Panc1 (cell line): ENCODE measurements at regions not wholly inside any gene's neighbourhood (a gene's known extent, or its start where the extent isn't known, plus 50 kb on each side); places are given as distances from the start of the nearest gene placed in this dataset.
A peak's percentile ranks its signal among the peaks of the same experiment; 100 is the strongest.

Experiments used
- ATAC-seq: fragments of 200-7000 bp; cut with Tn5 transposase; 2 replicates; pipeline ENCODE4 v1.9.1; 2020; ENCODE audit warnings: mild to moderate bottlenecking, moderate library complexity
- BruUV-seq: library from RNA; stranded (reverse); fragments of 400-500 nt; replicated peaks from 2 replicates; lab custom pipeline; 2021; lab: Mats Ljungman, UMichigan
- CTCF ChIA-PET: fragments of 300-600 bp; sonication (Branson Sonifier 250); formaldehyde crosslinking; loops from one replicate; lab custom pipeline; 2022; ENCODE audit warnings: antibody characterized with exemption; lab: Charles Lee
- POLR2A ChIA-PET: fragments of 300-600 bp; sonication (Branson Sonifier 250); formaldehyde crosslinking; loops from one replicate; lab custom pipeline; 2022; ENCODE audit warnings: antibody characterized with exemption; lab: Charles Lee
- DNase-seq: peaks from one replicate; pipeline ENCODE4 v3.0.0-alpha.2; 2010; ENCODE audit warnings: low read depth, low spot score
- H3K27ac ChIP-seq: 2 replicates; pipeline ENCODE4 v1.5.1; 2011; ENCODE audit warnings: mild to moderate bottlenecking, low read length, inconsistent platforms
- H3K27me3 ChIP-seq: fragments of 200-500 bp; sonication (Bioruptor generic); 2 replicates; pipeline ENCODE4 v1.6.0; 2014; ENCODE audit warnings: low read length, inconsistent platforms; ENCODE audit not compliant: control insufficient read depth, insufficient read depth
- H3K36me3 ChIP-seq: fragments of 200-500 bp; sonication (Bioruptor generic); 2 replicates; pipeline ENCODE4 v1.5.1; 2014; ENCODE audit warnings: inconsistent platforms, mild to moderate bottlenecking, low read length, moderate library complexity; ENCODE audit not compliant: control insufficient read depth, insufficient read depth
- H3K4me1 ChIP-seq: 2 replicates; pipeline ENCODE4 v1.5.1; 2011; ENCODE audit warnings: inconsistent platforms, mild to moderate bottlenecking, low read length, moderate library complexity; ENCODE audit not compliant: control insufficient read depth, insufficient read depth
- H3K4me3 ChIP-seq, 2 experiments: 2 replicates each; pipeline ENCODE4 v1.5.1; 2011 to 2012; ENCODE audit warnings: low read depth in 2 of 2, low read length in 2 of 2, mild to moderate bottlenecking in 2 of 2, inconsistent platforms in 1 of 2, moderate library complexity in 1 of 2
- H3K9me3 ChIP-seq: fragments of 200-500 bp; sonication (Bioruptor generic); 2 replicates; pipeline ENCODE4 v1.5.1; 2014; ENCODE audit warnings: low read depth, mild to moderate bottlenecking, inconsistent platforms, low read length, moderate library complexity; ENCODE audit not compliant: control insufficient read depth, insufficient read depth
- POLR2AphosphoS5 ChIP-seq: IDR thresholded peaks from 2 replicates; pipeline ENCODE4 v1.6.1; 2012; ENCODE audit warnings: mild to moderate bottlenecking, low read depth, low read length, moderate library complexity
- SIN3A ChIP-seq: IDR thresholded peaks from 2 replicates; pipeline ENCODE4 v1.6.1; 2012; ENCODE audit warnings: low read depth, mild to moderate bottlenecking, low read length, moderate library complexity, borderline replicate concordance; ENCODE audit not compliant: insufficient read depth
- TCF7L2 ChIP-seq: IDR thresholded peaks from 2 replicates; pipeline ENCODE4 v1.6.1; 2011; ENCODE audit warnings: mild to moderate bottlenecking, low read depth, low read length, inconsistent platforms
- in situ Hi-C: cut with HindIII; loops from 2 replicates; pipeline ENCODE4 v1.10.0; 2016; ENCODE audit warnings: low sequenced_read_pairs, low pct_unique_long_range_greater_than_20kb
- intact Hi-C: fragments of 100-400 bp; cut with micrococcal nuclease; formaldehyde crosslinking; loops from one replicate; pipeline ENCODE4 v1.10.0; 2022; ENCODE audit not compliant: unreplicated experiment
- TF ChIP-seq, protein P1 (sequence below), 2 experiments: IDR thresholded peaks; 2 replicates each; pipeline ENCODE4 v1.6.1; 2011 to 2012; ENCODE audit warnings: low read depth in 2 of 2, control low read depth in 1 of 2, low read length in 1 of 2, mild to moderate bottlenecking in 1 of 2, moderate library complexity in 1 of 2; ENCODE audit not compliant: insufficient read depth in 1 of 2
- TF ChIP-seq, protein P2 (sequence below): fragments of 450-650 bp; IDR thresholded peaks from 2 replicates; pipeline ENCODE4 v1.5.1; 2017; ENCODE audit warnings: mild to moderate bottlenecking

DNA sequence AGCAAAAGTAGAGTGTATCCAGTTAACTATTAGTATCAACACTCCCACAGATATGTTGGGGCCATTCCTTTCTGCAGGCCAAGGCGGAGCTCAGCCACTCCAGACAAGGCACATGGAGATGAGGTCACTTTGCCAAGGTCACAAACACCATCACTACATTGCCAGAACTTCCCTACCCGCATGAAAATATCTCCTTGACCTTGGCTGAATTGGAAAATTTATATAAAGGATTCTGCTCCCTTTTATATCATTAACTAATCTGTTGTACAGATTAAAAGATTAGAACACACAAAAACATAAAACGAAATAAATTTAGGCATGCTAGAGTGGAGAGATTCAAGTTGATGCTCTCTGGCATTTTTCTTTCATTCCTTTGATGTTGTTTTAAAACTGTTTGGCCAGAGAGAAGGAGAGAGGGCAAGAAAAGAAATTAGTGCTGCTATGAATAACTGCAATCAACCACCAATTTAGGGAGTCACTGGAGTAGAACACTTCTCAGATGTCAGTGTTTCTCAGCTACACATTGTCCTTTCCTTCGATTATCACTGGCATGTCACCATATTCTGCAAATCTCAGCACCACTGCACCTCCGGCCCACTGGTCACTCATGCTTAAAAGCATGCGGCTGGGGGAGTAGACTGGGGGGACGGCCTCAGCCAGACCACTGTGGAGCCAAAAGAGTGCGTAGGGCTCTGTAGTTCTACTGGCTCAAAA is 78.7 kb upstream of the ATP1B1 start:
- Histone ChIP-seq H3K9me3 (no peaks in the 10 kb centered on the region), H3K27me3 (no peaks in the 10 kb centered on the region), H3K27ac (no peak overlapping the region), H3K4me1 (no peaks in the 10 kb centered on the region; the same call in 1 of the 2 replicates), H3K4me3 (no peak overlapping the region), H3K36me3 (no peaks in the 10 kb centered on the region)
- intact Hi-C loops (no loop called here), in situ Hi-C loops (no loop called here)
- DNase-seq (no peak), ATAC-seq (peak; percentile 45; the same call in 1 of the 2 replicates)
- ChIA-PET CTCF (no interaction called here), POLR2A (no interaction called here)
- BruUV-seq, result no TSS peak
- TF ChIP-seq, protein P1, sequence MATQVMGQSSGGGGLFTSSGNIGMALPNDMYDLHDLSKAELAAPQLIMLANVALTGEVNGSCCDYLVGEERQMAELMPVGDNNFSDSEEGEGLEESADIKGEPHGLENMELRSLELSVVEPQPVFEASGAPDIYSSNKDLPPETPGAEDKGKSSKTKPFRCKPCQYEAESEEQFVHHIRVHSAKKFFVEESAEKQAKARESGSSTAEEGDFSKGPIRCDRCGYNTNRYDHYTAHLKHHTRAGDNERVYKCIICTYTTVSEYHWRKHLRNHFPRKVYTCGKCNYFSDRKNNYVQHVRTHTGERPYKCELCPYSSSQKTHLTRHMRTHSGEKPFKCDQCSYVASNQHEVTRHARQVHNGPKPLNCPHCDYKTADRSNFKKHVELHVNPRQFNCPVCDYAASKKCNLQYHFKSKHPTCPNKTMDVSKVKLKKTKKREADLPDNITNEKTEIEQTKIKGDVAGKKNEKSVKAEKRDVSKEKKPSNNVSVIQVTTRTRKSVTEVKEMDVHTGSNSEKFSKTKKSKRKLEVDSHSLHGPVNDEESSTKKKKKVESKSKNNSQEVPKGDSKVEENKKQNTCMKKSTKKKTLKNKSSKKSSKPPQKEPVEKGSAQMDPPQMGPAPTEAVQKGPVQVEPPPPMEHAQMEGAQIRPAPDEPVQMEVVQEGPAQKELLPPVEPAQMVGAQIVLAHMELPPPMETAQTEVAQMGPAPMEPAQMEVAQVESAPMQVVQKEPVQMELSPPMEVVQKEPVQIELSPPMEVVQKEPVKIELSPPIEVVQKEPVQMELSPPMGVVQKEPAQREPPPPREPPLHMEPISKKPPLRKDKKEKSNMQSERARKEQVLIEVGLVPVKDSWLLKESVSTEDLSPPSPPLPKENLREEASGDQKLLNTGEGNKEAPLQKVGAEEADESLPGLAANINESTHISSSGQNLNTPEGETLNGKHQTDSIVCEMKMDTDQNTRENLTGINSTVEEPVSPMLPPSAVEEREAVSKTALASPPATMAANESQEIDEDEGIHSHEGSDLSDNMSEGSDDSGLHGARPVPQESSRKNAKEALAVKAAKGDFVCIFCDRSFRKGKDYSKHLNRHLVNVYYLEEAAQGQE (IDR thresholded peaks at IDR 0.05; ENCODE audit: insufficient read depth in 1 of 2, low read depth in 2 of 2, low read length in 1 of 2), result no peak
- TF ChIP-seq SIN3A, result no peak
- TF ChIP-seq, protein P2, sequence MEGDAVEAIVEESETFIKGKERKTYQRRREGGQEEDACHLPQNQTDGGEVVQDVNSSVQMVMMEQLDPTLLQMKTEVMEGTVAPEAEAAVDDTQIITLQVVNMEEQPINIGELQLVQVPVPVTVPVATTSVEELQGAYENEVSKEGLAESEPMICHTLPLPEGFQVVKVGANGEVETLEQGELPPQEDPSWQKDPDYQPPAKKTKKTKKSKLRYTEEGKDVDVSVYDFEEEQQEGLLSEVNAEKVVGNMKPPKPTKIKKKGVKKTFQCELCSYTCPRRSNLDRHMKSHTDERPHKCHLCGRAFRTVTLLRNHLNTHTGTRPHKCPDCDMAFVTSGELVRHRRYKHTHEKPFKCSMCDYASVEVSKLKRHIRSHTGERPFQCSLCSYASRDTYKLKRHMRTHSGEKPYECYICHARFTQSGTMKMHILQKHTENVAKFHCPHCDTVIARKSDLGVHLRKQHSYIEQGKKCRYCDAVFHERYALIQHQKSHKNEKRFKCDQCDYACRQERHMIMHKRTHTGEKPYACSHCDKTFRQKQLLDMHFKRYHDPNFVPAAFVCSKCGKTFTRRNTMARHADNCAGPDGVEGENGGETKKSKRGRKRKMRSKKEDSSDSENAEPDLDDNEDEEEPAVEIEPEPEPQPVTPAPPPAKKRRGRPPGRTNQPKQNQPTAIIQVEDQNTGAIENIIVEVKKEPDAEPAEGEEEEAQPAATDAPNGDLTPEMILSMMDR, result no peak
- TF ChIP-seq TCF7L2, result no peak
- no peak for TF ChIP-seq POLR2AphosphoS5

DNA sequence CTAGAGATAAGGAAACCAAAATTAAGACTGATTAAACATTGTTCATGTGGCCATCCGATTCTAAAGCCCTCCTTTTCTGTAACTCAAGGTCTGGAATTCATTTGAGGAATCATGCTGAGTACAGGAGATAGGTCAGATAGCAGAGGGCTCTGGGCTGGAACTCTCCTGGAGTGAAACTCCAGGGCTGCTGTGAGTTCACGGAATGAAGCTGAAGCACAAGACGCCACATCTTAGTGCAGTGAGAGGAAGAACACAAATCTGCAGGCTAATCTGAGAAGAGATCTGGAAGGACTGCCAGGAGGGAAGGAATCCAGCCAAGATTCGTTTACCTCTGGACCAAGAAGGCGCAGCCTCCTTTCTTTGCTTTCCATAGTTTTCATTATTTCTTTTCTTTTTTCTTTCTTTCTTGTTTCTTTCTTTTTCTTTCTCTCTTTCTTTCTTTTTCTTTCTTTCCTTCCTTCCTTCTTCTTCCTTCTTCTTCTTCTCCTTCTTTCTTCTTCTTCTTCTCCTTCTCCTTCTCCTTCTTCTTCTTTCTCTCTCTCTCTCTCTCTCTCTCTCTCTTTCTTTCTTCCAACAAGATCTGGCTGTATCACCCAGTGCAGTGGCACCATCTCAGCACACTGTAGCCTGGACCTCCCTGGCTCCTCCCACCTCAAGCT is 74.8 kb upstream of the ATP1B1 start:
- 0 out of 2 replicates have a peak, but pooled peaks cover 3% of the 10 kb centered on the region for H3K9me3 ChIP-seq
- H3K4me1 ChIP-seq, result no peaks in the 10 kb centered on the region; the same call in 1 of the 2 replicates
- no TSS peak for BruUV-seq
- no peaks in the 10 kb centered on the region for H3K27me3 ChIP-seq
- CTCF ChIA-PET, result no interaction called here
- H3K27ac ChIP-seq, result no peak overlapping the region
- H3K4me3 ChIP-seq, result no peak overlapping the region
- DNase-seq (no peak), ATAC-seq (peak; percentile 82)
- POLR2A ChIA-PET, result no interaction called here
- intact Hi-C loops, result no loop called here
- TF ChIP-seq, protein P1 (IDR thresholded peaks at IDR 0.05; ENCODE audit: insufficient read depth in 1 of 2, low read depth in 2 of 2, low read length in 1 of 2), result no peak
- TF ChIP-seq POLR2AphosphoS5, result no peak
- TF ChIP-seq TCF7L2, result no peak
- no peak for TF ChIP-seq SIN3A
- TF ChIP-seq, protein P2, result no peak
- in situ Hi-C loops, result no loop called here
- no peaks in the 10 kb centered on the region for H3K36me3 ChIP-seq
